ENCODE measurements at regions not wholly inside any gene's neighbourhood (a gene's known extent, or its start where the extent isn't known, plus 50 kb on each side); places are given as distances from the start of the nearest gene placed in this dataset.

DNA sequence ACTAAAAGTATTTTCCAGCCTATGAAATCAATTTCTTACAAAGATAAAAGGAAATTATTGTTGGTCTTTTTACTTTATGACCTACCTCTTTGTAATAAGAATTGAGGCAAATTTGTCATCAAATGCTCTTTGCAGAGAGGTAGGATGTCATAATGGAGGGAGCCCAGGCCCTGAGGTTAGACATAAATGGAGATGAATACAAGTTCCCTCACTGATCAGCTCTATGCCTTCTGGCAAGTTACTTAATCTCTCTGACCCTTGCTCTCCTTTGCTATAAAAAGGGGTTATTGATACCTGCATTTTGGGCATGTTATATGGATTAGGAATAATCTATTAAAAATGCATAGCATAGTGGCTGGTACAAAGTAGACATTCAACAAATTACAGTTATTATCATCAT is 146.9 kb upstream of the KRR1 start:
- TF ChIP-seq GABPB1 (CRISPR knock-in tag; IDR thresholded peaks at IDR 0.05): no peak
- no peak for TF ChIP-seq ZSCAN29 (IDR thresholded peaks at IDR 0.05)
- no peak for TF ChIP-seq KLF6 (CRISPR knock-in tag; IDR thresholded peaks at IDR 0.05; ENCODE audit: borderline replicate concordance)
